PC-9 (cell line): ENCODE measurements at regions not wholly inside any gene's neighbourhood (a gene's known extent, or its start where the extent isn't known, plus 50 kb on each side); places are given as distances from the start of the nearest gene placed in this dataset.

Source experiments
- EZH2 ChIP-seq: fragments of 200-600 bp; sonication (generic); IDR thresholded peaks from 2 replicates; pipeline ENCODE4 v1.8.0; 2017; ENCODE audit warnings: antibody characterized with exemption, low read depth
- TF ChIP-seq, protein P1 (sequence below): fragments of 200-600 bp; sonication (generic); conservative IDR thresholded peaks from 2 replicates; pipeline ENCODE4 v1.6.1; 2017; ENCODE audit warnings: mixed run types, antibody characterized with exemption, mild to moderate bottlenecking, moderate library complexity

DNA sequence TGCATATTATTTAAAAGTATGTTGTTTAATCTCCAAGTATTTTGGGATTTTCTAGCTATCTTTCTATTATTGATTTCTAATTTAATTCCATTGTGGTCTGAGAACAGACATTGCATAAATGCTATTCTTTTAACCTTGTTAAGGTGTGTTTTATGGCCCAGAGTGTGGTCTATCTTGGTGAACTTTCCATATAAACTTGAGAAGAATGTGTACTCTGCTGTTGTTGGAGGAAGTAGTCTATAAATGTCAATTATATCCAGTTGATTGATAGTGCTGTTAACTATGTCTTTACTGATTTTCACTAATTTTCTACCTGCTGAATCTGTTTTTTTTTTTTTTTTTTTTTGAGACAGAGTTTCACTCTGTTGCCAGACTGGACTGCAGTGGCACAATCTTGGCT is 180.9 kb downstream of the ZNF621 start:
- no peak for TF ChIP-seq EZH2
- TF ChIP-seq, protein P1, sequence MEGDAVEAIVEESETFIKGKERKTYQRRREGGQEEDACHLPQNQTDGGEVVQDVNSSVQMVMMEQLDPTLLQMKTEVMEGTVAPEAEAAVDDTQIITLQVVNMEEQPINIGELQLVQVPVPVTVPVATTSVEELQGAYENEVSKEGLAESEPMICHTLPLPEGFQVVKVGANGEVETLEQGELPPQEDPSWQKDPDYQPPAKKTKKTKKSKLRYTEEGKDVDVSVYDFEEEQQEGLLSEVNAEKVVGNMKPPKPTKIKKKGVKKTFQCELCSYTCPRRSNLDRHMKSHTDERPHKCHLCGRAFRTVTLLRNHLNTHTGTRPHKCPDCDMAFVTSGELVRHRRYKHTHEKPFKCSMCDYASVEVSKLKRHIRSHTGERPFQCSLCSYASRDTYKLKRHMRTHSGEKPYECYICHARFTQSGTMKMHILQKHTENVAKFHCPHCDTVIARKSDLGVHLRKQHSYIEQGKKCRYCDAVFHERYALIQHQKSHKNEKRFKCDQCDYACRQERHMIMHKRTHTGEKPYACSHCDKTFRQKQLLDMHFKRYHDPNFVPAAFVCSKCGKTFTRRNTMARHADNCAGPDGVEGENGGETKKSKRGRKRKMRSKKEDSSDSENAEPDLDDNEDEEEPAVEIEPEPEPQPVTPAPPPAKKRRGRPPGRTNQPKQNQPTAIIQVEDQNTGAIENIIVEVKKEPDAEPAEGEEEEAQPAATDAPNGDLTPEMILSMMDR = no peak
